Peyer's patch (tissue), 4 donors: ENCODE measurements at regions not wholly inside any gene's neighbourhood (a gene's known extent, or its start where the extent isn't known, plus 50 kb on each side); places are given as distances from the start of the nearest gene placed in this dataset.

Experiments used
- POLR2A ChIP-seq, 2 donors: fragments of 450-650 bp; IDR thresholded peaks; one replicate each; pipeline ENCODE4 v1.5.1; 2017; ENCODE audit warnings: antibody characterized with exemption in 2 of 2, mild to moderate bottlenecking in 2 of 2, moderate library complexity in 2 of 2
- TF ChIP-seq, protein P1 (sequence below), 6 experiments: fragments of 450-650 bp in 4 of 6; fragments of 200-600 bp in 2 of 6; sonication (generic) in 1 of 6; IDR thresholded peaks; one replicate each; pipeline ENCODE4 v1.5.1; 2017 to 2019; ENCODE audit warnings: antibody characterized with exemption in 6 of 6, mild to moderate bottlenecking in 3 of 6, moderate library complexity in 1 of 6

DNA sequence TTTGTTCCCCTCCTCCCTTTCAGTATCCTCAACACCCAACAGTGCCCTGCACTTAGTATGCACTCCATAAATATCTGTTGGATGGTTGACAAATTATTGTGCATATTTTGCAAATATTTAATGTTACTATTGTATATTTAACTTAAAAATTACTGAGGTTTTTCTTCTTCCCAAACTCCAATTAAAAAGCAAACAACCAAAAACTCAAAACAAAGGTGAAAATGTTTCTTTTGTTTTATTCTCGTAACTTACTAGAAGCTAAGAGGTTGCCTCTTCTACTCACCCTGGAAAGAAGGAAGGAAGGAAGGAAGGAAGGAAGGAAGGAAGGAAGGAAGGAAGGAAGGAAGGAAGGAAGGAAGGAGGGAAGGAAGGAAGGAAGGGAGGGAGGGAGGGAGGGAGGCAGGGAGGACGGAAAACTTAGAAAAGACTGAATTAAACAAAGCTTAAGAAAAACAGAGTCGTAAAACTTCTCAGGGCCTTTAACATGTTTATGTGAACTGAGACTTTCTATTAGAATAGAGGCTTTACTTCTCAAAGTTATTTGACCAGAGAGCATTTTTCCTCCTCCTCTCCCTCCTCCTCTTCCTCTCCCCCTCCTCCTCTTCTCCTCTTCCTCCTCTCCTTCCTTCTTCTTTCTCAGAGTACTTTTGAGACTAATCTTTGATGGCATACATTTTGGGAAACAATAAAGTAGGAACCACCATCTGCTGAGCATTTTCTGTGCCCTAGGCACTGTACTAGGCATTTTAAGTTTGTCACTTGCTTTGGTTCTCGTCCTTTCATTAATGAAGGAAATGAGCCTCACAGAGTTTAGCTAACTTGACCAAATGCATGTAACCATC lies 396.6 kb upstream of the WWC1 start:
- TF ChIP-seq, protein P1, sequence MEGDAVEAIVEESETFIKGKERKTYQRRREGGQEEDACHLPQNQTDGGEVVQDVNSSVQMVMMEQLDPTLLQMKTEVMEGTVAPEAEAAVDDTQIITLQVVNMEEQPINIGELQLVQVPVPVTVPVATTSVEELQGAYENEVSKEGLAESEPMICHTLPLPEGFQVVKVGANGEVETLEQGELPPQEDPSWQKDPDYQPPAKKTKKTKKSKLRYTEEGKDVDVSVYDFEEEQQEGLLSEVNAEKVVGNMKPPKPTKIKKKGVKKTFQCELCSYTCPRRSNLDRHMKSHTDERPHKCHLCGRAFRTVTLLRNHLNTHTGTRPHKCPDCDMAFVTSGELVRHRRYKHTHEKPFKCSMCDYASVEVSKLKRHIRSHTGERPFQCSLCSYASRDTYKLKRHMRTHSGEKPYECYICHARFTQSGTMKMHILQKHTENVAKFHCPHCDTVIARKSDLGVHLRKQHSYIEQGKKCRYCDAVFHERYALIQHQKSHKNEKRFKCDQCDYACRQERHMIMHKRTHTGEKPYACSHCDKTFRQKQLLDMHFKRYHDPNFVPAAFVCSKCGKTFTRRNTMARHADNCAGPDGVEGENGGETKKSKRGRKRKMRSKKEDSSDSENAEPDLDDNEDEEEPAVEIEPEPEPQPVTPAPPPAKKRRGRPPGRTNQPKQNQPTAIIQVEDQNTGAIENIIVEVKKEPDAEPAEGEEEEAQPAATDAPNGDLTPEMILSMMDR (IDR thresholded peaks at IDR 0.05): no peak
- TF ChIP-seq POLR2A (IDR thresholded peaks at IDR 0.05): no peak
